ENCODE measurements at regions not wholly inside any gene's neighbourhood (a gene's known extent, or its start where the extent isn't known, plus 50 kb on each side); places are given as distances from the start of the nearest gene placed in this dataset.
A peak's percentile ranks its signal among the peaks of the same experiment; 100 is the strongest.

DNA sequence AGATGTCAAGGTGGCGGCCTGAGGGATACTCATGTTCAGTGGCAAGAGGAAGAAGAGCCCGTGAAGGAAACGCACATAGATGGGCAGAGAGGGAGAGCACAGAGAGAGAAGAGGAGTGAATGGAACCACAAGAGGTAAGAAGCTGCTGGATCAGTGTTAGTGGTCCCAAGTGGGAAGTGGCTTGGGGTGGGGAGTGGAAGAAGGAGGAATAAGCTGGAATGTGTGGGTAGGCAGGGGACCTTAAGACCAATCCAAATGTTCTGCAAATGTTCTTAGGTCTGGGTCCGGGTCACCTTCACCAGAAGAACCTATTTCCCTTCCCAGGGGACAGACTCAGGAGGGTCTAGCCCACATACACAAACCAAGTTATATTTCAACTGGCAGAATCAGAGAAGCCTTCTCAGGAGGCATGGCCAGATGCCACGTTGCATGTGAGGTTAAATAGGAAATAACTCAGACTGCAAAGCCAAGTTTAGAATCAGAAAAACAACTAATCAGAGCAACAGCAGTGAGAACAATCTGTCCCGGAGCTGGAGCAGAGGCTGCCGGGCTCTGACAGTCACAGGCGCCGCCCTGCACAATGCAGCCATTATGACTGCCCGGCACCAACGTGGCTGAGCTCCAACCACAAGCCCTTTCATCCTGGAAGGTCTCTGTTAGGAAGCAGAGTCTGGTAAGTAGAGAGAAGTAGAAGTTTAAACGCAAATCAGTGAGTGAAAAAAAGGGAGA is 78.6 kb upstream of the ARMC3 start:
- no CpG with 5 or more reads among the region's 12 CpGs for WGBS (ENCODE audit: extremely low coverage, insufficient coverage, insufficient read length)

DNA sequence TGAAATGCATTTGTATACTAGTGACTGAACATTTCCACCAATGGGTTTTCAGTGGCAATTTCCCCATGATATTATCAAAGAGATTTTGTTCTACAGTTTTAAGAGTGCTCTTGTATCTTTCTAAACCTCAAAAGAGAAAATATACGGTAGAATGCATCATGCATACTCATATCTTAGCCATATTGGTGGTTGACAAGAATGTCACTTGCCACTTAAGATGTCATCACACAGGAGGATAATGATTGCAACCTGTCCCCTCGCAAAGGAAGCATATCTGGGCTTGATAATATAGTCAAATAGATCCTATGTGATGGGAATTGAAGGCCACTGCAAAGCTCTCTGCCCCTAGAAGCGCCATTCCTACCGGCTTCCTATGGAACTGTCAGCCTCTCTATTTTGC is 79.3 kb upstream of the ARMC3 start:
- H3K9ac ChIP-seq (ENCODE audit: low read length), result no peak overlapping the region
- H4K91ac ChIP-seq (ENCODE audit: low read depth, low read length), result no peak overlapping the region
- H3K79me2 ChIP-seq (ENCODE audit: control insufficient read depth, insufficient read depth, low read length, poor library complexity), result no peaks in the 10 kb centered on the region
- no peak for DNase-seq
- no peak overlapping the region for H2BK5ac ChIP-seq (ENCODE audit: low read depth, low read length, poor library complexity)
- no peak overlapping the region for H2BK12ac ChIP-seq (ENCODE audit: low read length)
- no peaks in the 10 kb centered on the region for H3K9me3 ChIP-seq (ENCODE audit: insufficient read depth, low read depth, low read length)
- H3K27ac ChIP-seq (ENCODE audit: low read depth, low read length), result no peak overlapping the region
- H2AFZ ChIP-seq (ENCODE audit: insufficient read depth, low read length, poor library complexity), result no peak overlapping the region
- no peak overlapping the region for H3K14ac ChIP-seq (ENCODE audit: low read length)
- no peaks in the 10 kb centered on the region for H3K36me3 ChIP-seq (ENCODE audit: control insufficient read depth in 1 of 2, insufficient read depth in 2 of 2, low read length in 2 of 2)
- H4K8ac ChIP-seq (ENCODE audit: low read depth, low read length), result no peak overlapping the region
- H3K4me2 ChIP-seq (ENCODE audit: low read length), result no peak overlapping the region
- no peak overlapping the region for H3K4ac ChIP-seq (ENCODE audit: low read depth, low read length)
- H2BK120ac ChIP-seq (ENCODE audit: insufficient read depth, low read length, poor library complexity), result no peak overlapping the region
- H3K4me1 ChIP-seq (ENCODE audit: control insufficient read depth in 1 of 2, insufficient read depth in 2 of 2, low read length in 2 of 2), result peaks cover 0 to 2% of the 10 kb centered on the region in 2 experiments
- H3K4me3 ChIP-seq (ENCODE audit: low read depth, low read length), result no peak overlapping the region
- H4K12ac ChIP-seq (ENCODE audit: low read depth, low read length), result no peak overlapping the region
- no peak overlapping the region for H3K23ac ChIP-seq (ENCODE audit: low read length)
- H3K18ac ChIP-seq (ENCODE audit: low read length), result no peak overlapping the region
- WGBS (ENCODE audit: extremely low coverage, insufficient coverage, insufficient read length), result no CpG with 5 or more reads among the region's 4 CpGs
- H3K79me1 ChIP-seq (ENCODE audit: low read length), result peaks cover 4% of the 10 kb centered on the region
- no peak overlapping the region for H2AK5ac ChIP-seq (ENCODE audit: low read length)
- no peaks in the 10 kb centered on the region for H3K27me3 ChIP-seq (ENCODE audit: insufficient read depth, low read length)

More for the DNA sequence above, 78.6 kb upstream of the ARMC3 start:
- H2BK12ac ChIP-seq (ENCODE audit: low read length), result no peak overlapping the region
- no peak overlapping the region for H3K23ac ChIP-seq (ENCODE audit: low read length)
- H3K79me1 ChIP-seq (ENCODE audit: low read length), result peaks cover 4% of the 10 kb centered on the region
- H3K79me2 ChIP-seq (ENCODE audit: control insufficient read depth, insufficient read depth, low read length, poor library complexity), result no peaks in the 10 kb centered on the region
- H2AFZ ChIP-seq (ENCODE audit: insufficient read depth, low read length, poor library complexity), result peak overlapping the region; percentile 35
- peak overlapping the region; percentile 46 for H2BK5ac ChIP-seq (ENCODE audit: low read depth, low read length, poor library complexity)
- H3K4me3 ChIP-seq (ENCODE audit: low read depth, low read length), result no peak overlapping the region
- H3K27me3 ChIP-seq (ENCODE audit: insufficient read depth, low read length), result no peaks in the 10 kb centered on the region
- H4K8ac ChIP-seq (ENCODE audit: low read depth, low read length), result no peak overlapping the region
- H4K12ac ChIP-seq (ENCODE audit: low read depth, low read length), result no peak overlapping the region
- peak overlapping the region; percentile 43 for H2BK120ac ChIP-seq (ENCODE audit: insufficient read depth, low read length, poor library complexity)
- H3K14ac ChIP-seq (ENCODE audit: low read length), result no peak overlapping the region
- no peak overlapping the region for H3K4me2 ChIP-seq (ENCODE audit: low read length)
- H3K18ac ChIP-seq (ENCODE audit: low read length), result no peak overlapping the region
- H3K36me3 ChIP-seq (ENCODE audit: control insufficient read depth in 1 of 2, insufficient read depth in 2 of 2, low read length in 2 of 2), result no peaks in the 10 kb centered on the region
- no peak overlapping the region for H3K4ac ChIP-seq (ENCODE audit: low read depth, low read length)
- no peak overlapping the region for H3K9ac ChIP-seq (ENCODE audit: low read length)
- H3K27ac ChIP-seq (ENCODE audit: low read depth, low read length), result no peak overlapping the region
- H4K91ac ChIP-seq (ENCODE audit: low read depth, low read length), result peak overlapping the region; percentile 34
- DNase-seq, result no peak
- H3K9me3 ChIP-seq (ENCODE audit: insufficient read depth, low read depth, low read length), result no peaks in the 10 kb centered on the region
- H2AK5ac ChIP-seq (ENCODE audit: low read length), result no peak overlapping the region
- H3K4me1 ChIP-seq (ENCODE audit: control insufficient read depth in 1 of 2, insufficient read depth in 2 of 2, low read length in 2 of 2), result peaks cover 0 to 2% of the 10 kb centered on the region in 2 experiments

DNA sequence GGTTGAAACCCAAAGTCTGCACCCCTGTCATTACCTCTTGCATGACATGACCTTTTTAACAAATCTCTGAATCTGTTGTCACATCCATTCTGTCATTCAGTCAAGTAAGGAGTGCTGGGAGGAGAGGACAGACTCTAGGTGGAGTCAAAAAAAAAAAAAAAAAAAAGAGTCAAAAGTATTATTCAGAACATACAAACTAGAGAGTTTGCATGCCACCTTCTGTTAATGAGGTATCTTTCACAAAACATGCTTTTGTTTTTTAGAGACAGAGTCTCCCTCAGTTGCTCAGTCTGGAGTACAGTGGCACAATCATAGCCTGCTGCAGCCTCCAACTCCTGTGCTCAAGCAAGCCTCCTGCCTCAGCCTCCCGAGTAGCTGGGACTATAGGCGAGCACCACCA is 81.6 kb upstream of the ARMC3 start:
- Histone ChIP-seq H3K36me3 (ENCODE audit: control insufficient read depth in 1 of 2, insufficient read depth in 2 of 2, low read length in 2 of 2) (no peaks in the 10 kb centered on the region), H2AK5ac (ENCODE audit: low read length) (no peak overlapping the region), H3K4me2 (ENCODE audit: low read length) (no peak overlapping the region), H3K9me3 (ENCODE audit: insufficient read depth, low read depth, low read length) (no peaks in the 10 kb centered on the region), H3K79me1 (ENCODE audit: low read length) (peaks cover 4% of the 10 kb centered on the region), H2BK12ac (ENCODE audit: low read length) (no peak overlapping the region), H3K4ac (ENCODE audit: low read depth, low read length) (no peak overlapping the region), H4K12ac (ENCODE audit: low read depth, low read length) (no peak overlapping the region), H3K4me3 (ENCODE audit: low read depth, low read length) (no peak overlapping the region), H2BK120ac (ENCODE audit: insufficient read depth, low read length, poor library complexity) (no peak overlapping the region), H3K23ac (ENCODE audit: low read length) (no peak overlapping the region), H2AFZ (ENCODE audit: insufficient read depth, low read length, poor library complexity) (no peak overlapping the region), H3K18ac (ENCODE audit: low read length) (no peak overlapping the region), H3K14ac (ENCODE audit: low read length) (no peak overlapping the region), H3K9ac (ENCODE audit: low read length) (no peak overlapping the region), H3K79me2 (ENCODE audit: control insufficient read depth, insufficient read depth, low read length, poor library complexity) (no peaks in the 10 kb centered on the region), H2BK5ac (ENCODE audit: low read depth, low read length, poor library complexity) (no peak overlapping the region), H3K27ac (ENCODE audit: low read depth, low read length) (no peak overlapping the region), H4K8ac (ENCODE audit: low read depth, low read length) (no peak overlapping the region), H4K91ac (ENCODE audit: low read depth, low read length) (no peak overlapping the region), H3K27me3 (ENCODE audit: insufficient read depth, low read length) (no peaks in the 10 kb centered on the region), H3K4me1 (ENCODE audit: control insufficient read depth in 1 of 2, insufficient read depth in 2 of 2, low read length in 2 of 2) (no peaks in the 10 kb centered on the region)
- no peak for DNase-seq
- WGBS (ENCODE audit: extremely low coverage, insufficient coverage, insufficient read length), result no CpG with 5 or more reads among the region's 2 CpGs

DNA sequence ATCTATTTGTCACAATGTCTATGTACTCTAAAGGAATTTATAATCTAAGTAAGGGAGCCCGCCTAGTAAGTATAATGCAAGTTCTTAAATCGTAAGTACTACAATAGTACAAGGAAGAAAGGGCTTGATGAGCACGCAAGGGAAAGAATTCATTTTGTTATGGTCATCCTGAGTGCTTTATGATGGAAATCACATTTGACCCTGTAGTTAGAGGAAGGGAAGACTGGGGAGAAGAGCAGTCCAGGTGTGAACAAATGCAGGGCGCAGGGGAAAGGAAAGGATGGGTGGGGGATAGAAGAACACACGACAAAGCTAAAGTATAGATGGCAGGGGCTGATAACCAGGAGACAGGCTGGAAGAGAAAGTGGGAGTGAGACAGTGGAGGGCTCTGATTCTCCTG is 88.2 kb upstream of the ARMC3 start:
- H4K91ac ChIP-seq (ENCODE audit: low read depth, low read length), result no peak overlapping the region
- no CpG with 5 or more reads among the region's 5 CpGs for WGBS (ENCODE audit: extremely low coverage, insufficient coverage, insufficient read length)

More for the DNA sequence above, 88.2 kb upstream of the ARMC3 start:
- Histone ChIP-seq H2AFZ (ENCODE audit: insufficient read depth, low read length, poor library complexity) (no peak overlapping the region), H3K4me1 (ENCODE audit: control insufficient read depth in 1 of 2, insufficient read depth in 2 of 2, low read length in 2 of 2) (no peaks in the 10 kb centered on the region), H3K18ac (ENCODE audit: low read length) (no peak overlapping the region), H3K4ac (ENCODE audit: low read depth, low read length) (no peak overlapping the region), H3K9ac (ENCODE audit: low read length) (no peak overlapping the region), H2BK120ac (ENCODE audit: insufficient read depth, low read length, poor library complexity) (no peak overlapping the region), H2AK5ac (ENCODE audit: low read length) (no peak overlapping the region), H4K12ac (ENCODE audit: low read depth, low read length) (no peak overlapping the region), H3K4me3 (ENCODE audit: low read depth, low read length) (no peak overlapping the region), H2BK12ac (ENCODE audit: low read length) (no peak overlapping the region), H3K23ac (ENCODE audit: low read length) (no peak overlapping the region), H3K4me2 (ENCODE audit: low read length) (no peak overlapping the region), H3K27me3 (ENCODE audit: insufficient read depth, low read length) (no peaks in the 10 kb centered on the region), H4K8ac (ENCODE audit: low read depth, low read length) (no peak overlapping the region), H2BK5ac (ENCODE audit: low read depth, low read length, poor library complexity) (no peak overlapping the region), H3K36me3 (ENCODE audit: control insufficient read depth in 1 of 2, insufficient read depth in 2 of 2, low read length in 2 of 2) (no peaks in the 10 kb centered on the region), H3K9me3 (ENCODE audit: insufficient read depth, low read depth, low read length) (no peaks in the 10 kb centered on the region), H3K14ac (ENCODE audit: low read length) (no peak overlapping the region), H3K79me2 (ENCODE audit: control insufficient read depth, insufficient read depth, low read length, poor library complexity) (no peaks in the 10 kb centered on the region), H3K27ac (ENCODE audit: low read depth, low read length) (no peak overlapping the region), H3K79me1 (ENCODE audit: low read length) (no peaks in the 10 kb centered on the region)
- no peak for DNase-seq
